H1 (cell line): ENCODE measurements at regions not wholly inside any gene's neighbourhood (a gene's known extent, or its start where the extent isn't known, plus 50 kb on each side); places are given as distances from the start of the nearest gene placed in this dataset.

Source experiments
- CTCF ChIA-PET: fragments of 300-600 bp; sonication (Branson Sonifier 250); formaldehyde crosslinking; loops from one replicate; lab custom pipeline; 2021; ENCODE audit not compliant: partially characterized antibody; lab: Charles Lee
- POLR2A ChIA-PET: fragments of 300-600 bp; sonication (Branson Sonifier 250); formaldehyde crosslinking; loops from one replicate; lab custom pipeline; 2021; ENCODE audit warnings: inconsistent platforms; ENCODE audit not compliant: partially characterized antibody; lab: Charles Lee
- DNase-seq, 2 experiments: peaks; one replicate each; pipeline versions ENCODE4 v3.0.0 to v3.0.0-alpha.2; 2010 to 2022; ENCODE audit warnings: low spot score in 2 of 2, low read depth in 1 of 2, mixed read lengths in 1 of 2
- FAIRE-seq: peaks from 2 replicates; lab custom pipeline; 2011; peaks lifted over from hg19 to GRCh38; lab: Jason Lieb, UNC
- H2AFZ ChIP-seq: 2 replicates; pipeline ENCODE4 v1.8.1; 2012; ENCODE audit warnings: low read length, inconsistent platforms
- H2AK5ac ChIP-seq: 2 replicates; pipeline ENCODE4 v1.6.1; 2013; ENCODE audit warnings: low read depth, low read length
- H2BK120ac ChIP-seq: replicated peaks from 2 replicates; pipeline ENCODE3; 2013; ENCODE audit warnings: low read depth, low read length, inconsistent platforms
- H2BK12ac ChIP-seq: 2 replicates; pipeline ENCODE4 v1.6.1; 2013; ENCODE audit warnings: low read depth, low read length
- H2BK15ac ChIP-seq: 2 replicates; pipeline ENCODE4 v1.6.1; 2013; ENCODE audit warnings: low read length
- H2BK20ac ChIP-seq: 2 replicates; pipeline ENCODE4 v1.6.1; 2013; ENCODE audit warnings: low read length
- H2BK5ac ChIP-seq: 2 replicates; pipeline ENCODE4 v1.6.1; 2013; ENCODE audit warnings: low read depth, low read length
- H3K14ac ChIP-seq: 2 replicates; pipeline ENCODE4 v1.6.1; 2013; ENCODE audit warnings: inconsistent platforms; ENCODE audit not compliant: insufficient read length
- H3K18ac ChIP-seq: 2 replicates; pipeline ENCODE4 v1.6.1; 2013; ENCODE audit warnings: low read length; ENCODE audit errors: extremely low read depth
- H3K23ac ChIP-seq: 2 replicates; pipeline ENCODE4 v1.6.1; 2013; ENCODE audit warnings: inconsistent platforms; ENCODE audit not compliant: insufficient read length
- H3K23me2 ChIP-seq: 2 replicates; pipeline ENCODE4 v1.6.1; 2013; ENCODE audit warnings: low read depth, low read length
- H3K27ac ChIP-seq: 2 replicates; pipeline ENCODE4 v1.6.1; 2011; ENCODE audit warnings: low read depth, low read length, inconsistent platforms
- H3K27me3 ChIP-seq, 4 experiments: replicated peaks in 1 of 4; 1 replicate in 1 of 4; 2 replicates in 3 of 4; pipeline versions ENCODE4 v1.6.1 to v1.8.1; 2011 to 2013; ENCODE audit warnings: low read length in 3 of 4, mild to moderate bottlenecking in 3 of 4, inconsistent platforms in 2 of 4, mixed read lengths in 2 of 4, moderate library complexity in 1 of 4; ENCODE audit not compliant: control insufficient read depth in 3 of 4, insufficient read depth in 3 of 4; ENCODE audit errors: extremely low read depth in 1 of 4
- H3K36me3 ChIP-seq, 4 experiments: 2 replicates each; pipeline versions ENCODE4 v1.6.1 to v1.8.1; 2011 to 2013; ENCODE audit warnings: mild to moderate bottlenecking in 4 of 4, low read length in 3 of 4, moderate library complexity in 2 of 4, control low read depth in 1 of 4, inconsistent platforms in 1 of 4; ENCODE audit not compliant: insufficient read depth in 4 of 4, control insufficient read depth in 2 of 4
- H3K4ac ChIP-seq: replicated peaks from 2 replicates; pipeline ENCODE3; 2013; ENCODE audit warnings: low read length, low read depth, mixed read lengths, inconsistent platforms; ENCODE audit not compliant: insufficient read length
- H3K4me1 ChIP-seq, 4 experiments: replicated peaks in 1 of 4; 1 replicate in 1 of 4; 2 replicates in 3 of 4; pipeline versions ENCODE4 v1.6.1 to v1.8.1; 2011 to 2013; ENCODE audit warnings: low read length in 3 of 4, inconsistent platforms in 2 of 4, mixed read lengths in 1 of 4; ENCODE audit not compliant: insufficient read depth in 4 of 4, control insufficient read depth in 3 of 4
- H3K4me2 ChIP-seq, 2 experiments: 2 replicates each; pipeline versions ENCODE4 v1.6.1 to v1.8.1; 2011 to 2013; ENCODE audit warnings: low read depth in 2 of 2, low read length in 2 of 2, control low read depth in 1 of 2, inconsistent platforms in 1 of 2, mild to moderate bottlenecking in 1 of 2; ENCODE audit not compliant: insufficient read depth in 1 of 2
- H3K4me3 ChIP-seq, 4 experiments: fragments of 200-600, 300-600 bp in 1 of 4; sonication (generic), shearing (Covaris generic), sonication (Bioruptor Twin) in 1 of 4; 2 replicates each; pipeline versions ENCODE4 v1.5.1 to v1.8.1; 2011 to 2016; ENCODE audit warnings: low read length in 4 of 4, low read depth in 3 of 4, control low read depth in 2 of 4, inconsistent platforms in 2 of 4, mild to moderate bottlenecking in 2 of 4, mixed read lengths in 1 of 4, moderate library complexity in 1 of 4; ENCODE audit not compliant: insufficient read depth in 2 of 4; ENCODE audit errors: extremely low read depth in 1 of 4
- H3K56ac ChIP-seq: replicated peaks from 2 replicates; pipeline ENCODE3; 2013; ENCODE audit warnings: low read depth, mild to moderate bottlenecking, mixed read lengths, low read length, inconsistent platforms; ENCODE audit not compliant: insufficient read length
- H3K79me1 ChIP-seq: 2 replicates; pipeline ENCODE4 v1.6.1; 2013; ENCODE audit warnings: low read depth, low read length, control low read depth
- H3K79me2 ChIP-seq, 2 experiments: 2 replicates each; pipeline versions ENCODE4 v1.6.1 to v1.8.1; 2012 to 2013; ENCODE audit warnings: low read length in 2 of 2, mild to moderate bottlenecking in 2 of 2, inconsistent platforms in 1 of 2; ENCODE audit not compliant: insufficient read depth in 2 of 2, control insufficient read depth in 1 of 2
- H3K9ac ChIP-seq, 4 experiments: replicated peaks in 1 of 4; 1 replicate in 1 of 4; 2 replicates in 3 of 4; pipeline versions ENCODE4 v1.6.1 to v1.8.1; 2011 to 2013; ENCODE audit warnings: low read depth in 3 of 4, low read length in 3 of 4, control low read depth in 2 of 4, mild to moderate bottlenecking in 2 of 4, moderate library complexity in 2 of 4, inconsistent platforms in 1 of 4; ENCODE audit errors: extremely low read depth in 1 of 4
- H3K9me3 ChIP-seq, 2 experiments: 2 replicates each; pipeline versions ENCODE4 v1.6.1 to v1.8.1; 2012 to 2013; ENCODE audit warnings: mild to moderate bottlenecking in 2 of 2, moderate library complexity in 2 of 2, control low read depth in 1 of 2, inconsistent platforms in 1 of 2, low read depth in 1 of 2, low read length in 1 of 2, mixed read lengths in 1 of 2; ENCODE audit not compliant: insufficient read depth in 2 of 2
- H4K20me1 ChIP-seq, 2 experiments: replicated peaks in 1 of 2; 2 replicates each; pipeline versions ENCODE3 to v1.8.1; 2011 to 2013; ENCODE audit warnings: inconsistent platforms in 2 of 2, low read length in 2 of 2, mild to moderate bottlenecking in 1 of 2; ENCODE audit not compliant: insufficient read depth in 2 of 2, control insufficient read depth in 1 of 2
- H4K5ac ChIP-seq: 2 replicates; pipeline ENCODE4 v1.6.1; 2013; ENCODE audit warnings: low read length, low read depth, mixed read lengths, inconsistent platforms; ENCODE audit not compliant: insufficient read length
- H4K8ac ChIP-seq: 2 replicates; pipeline ENCODE4 v1.8.0; 2013; ENCODE audit warnings: mild to moderate bottlenecking, moderate library complexity, low read length, inconsistent platforms; ENCODE audit not compliant: insufficient read depth; ENCODE audit errors: extremely low read depth
- H4K91ac ChIP-seq: replicated peaks from 2 replicates; pipeline ENCODE3; 2013; ENCODE audit warnings: low read length, mixed read lengths, inconsistent platforms; ENCODE audit not compliant: insufficient read length
- BACH1 ChIP-seq: IDR thresholded peaks from 2 replicates; pipeline ENCODE4 v1.6.1; 2012; ENCODE audit warnings: low read length, improper control_type of control experiment
- BRCA1 ChIP-seq: IDR thresholded peaks from 2 replicates; pipeline ENCODE4 v1.6.1; 2012; ENCODE audit warnings: low read depth, low read length, improper control_type of control experiment
- EZH2 ChIP-seq: fragments of 200-600 bp; sonication (generic); IDR thresholded peaks from 2 replicates; pipeline ENCODE4 v1.7.1; 2012; ENCODE audit warnings: low read depth, mild to moderate bottlenecking, moderate library complexity, low read length, inconsistent platforms; ENCODE audit not compliant: severe bottlenecking
- HDAC2 ChIP-seq, 2 experiments: fragments of 300-600 bp in 1 of 2; sonication (generic) in 1 of 2; IDR thresholded peaks; 2 replicates each; pipeline ENCODE4 v1.6.1; 2011 to 2012; ENCODE audit warnings: low read depth in 2 of 2, low read length in 2 of 2, mild to moderate bottlenecking in 2 of 2, moderate library complexity in 2 of 2, borderline replicate concordance in 1 of 2, inconsistent platforms in 1 of 2
- NANOG ChIP-seq: IDR thresholded peaks from 2 replicates; pipeline ENCODE4 v1.6.1; 2011; ENCODE audit warnings: low read length, low read depth, mild to moderate bottlenecking, inconsistent platforms; ENCODE audit not compliant: insufficient read depth, poor library complexity, severe bottlenecking
- RAD21 ChIP-seq, 2 experiments: IDR thresholded peaks in 1 of 2; conservative IDR thresholded peaks in 1 of 2; 2 replicates each; pipeline ENCODE4 v1.6.1; 2011; ENCODE audit warnings: low read depth in 2 of 2, low read length in 2 of 2, improper control_type of control experiment in 1 of 2, inconsistent platforms in 1 of 2, mild to moderate bottlenecking in 1 of 2, moderate library complexity in 1 of 2
- RBBP5 ChIP-seq: IDR thresholded peaks from 2 replicates; pipeline ENCODE4 v1.7.1; 2012; ENCODE audit warnings: low read depth, mild to moderate bottlenecking, inconsistent platforms, low read length, moderate library complexity, borderline replicate concordance
- SUZ12 ChIP-seq: fragments of 200-600 bp; sonication (generic); IDR thresholded peaks from 2 replicates; pipeline ENCODE4 v1.6.1; 2012; ENCODE audit warnings: mild to moderate bottlenecking, inconsistent platforms, low read length, moderate library complexity, mixed read lengths
- TAF7 ChIP-seq: optimal IDR thresholded peaks from 2 replicates; pipeline ENCODE3; 2011; ENCODE audit warnings: low read depth, mild to moderate bottlenecking, inconsistent platforms, low read length, moderate library complexity, borderline replicate concordance
- ZNF274 ChIP-seq: IDR thresholded peaks from 2 replicates; pipeline ENCODE4 v1.7.0; 2012; ENCODE audit warnings: low read length, borderline replicate concordance; ENCODE audit errors: extremely low read depth
- whole genome bisulfite sequencing, 2 experiments: shearing (Covaris generic) in 1 of 2; methylation state at CpG; one replicate each; pipeline versions ENCODE4 v1.1.6 to v1.1.7; 2013 to 2015; ENCODE audit warnings: low lambda C conversion rate in 2 of 2, mixed read lengths in 2 of 2, inconsistent platforms in 1 of 2, low coverage in 1 of 2, missing lambda C conversion rate in 1 of 2; ENCODE audit not compliant: insufficient replicate concordance in 2 of 2, insufficient coverage in 1 of 2, insufficient read length in 1 of 2; ENCODE audit errors: extremely low coverage in 1 of 2, missing lambda C conversion rate in 1 of 2; 5-methylcytosine and 5-hydroxymethylcytosine counted together

GRCh38 chr1:244220410-244220809, 169.3 kb downstream of the ZBTB18 start:
- no peaks in the 10 kb centered on the region for H3K4me1 ChIP-seq
- no peak overlapping the region for H3K4me3 ChIP-seq
- H2AK5ac ChIP-seq: no peak overlapping the region
- no peaks in the 10 kb centered on the region for H3K36me3 ChIP-seq
- no peak overlapping the region for H3K27ac ChIP-seq
- no peak overlapping the region for H3K56ac ChIP-seq
- ChIA-PET CTCF (interaction anchor here (3.3 kb wide), 1 partner anchor 9 kb away, joined by 17 read pairs; no protein-coding TSS in a partner anchor), POLR2A (no interaction called here)
- no peak overlapping the region for H2BK120ac ChIP-seq
- no peak overlapping the region for H2BK15ac ChIP-seq
- H3K23me2 ChIP-seq: no peaks in the 10 kb centered on the region
- H2BK5ac ChIP-seq: no peak overlapping the region
- no peaks in the 10 kb centered on the region for H3K79me1 ChIP-seq
- no peak for DNase-seq
- WGBS, 2 experiments: 77% methylated on average over 3 of the region's 3 CpGs; no CpG with 5 or more reads in 1 of the 2 experiments
- TF ChIP-seq SUZ12 (no peak), ZNF274 (no peak), BACH1 (no peak), HDAC2 (IDR thresholded peaks at IDR 0.05; ENCODE audit: borderline replicate concordance in 1 of 2, low read depth in 2 of 2, low read length in 2 of 2) (no peak), RBBP5 (no peak), NANOG (no peak), EZH2 (no peak), RAD21 (IDR thresholded peaks at IDR 0.05 in 1 of 2, conservative IDR thresholded peaks at IDR 0.05 in 1 of 2; ENCODE audit: low read depth in 2 of 2, low read length in 2 of 2) (no peak), TAF7 (no peak), BRCA1 (no peak)
- no peak overlapping the region for H4K91ac ChIP-seq
- no peaks in the 10 kb centered on the region for H3K79me2 ChIP-seq
- no peak overlapping the region for H3K14ac ChIP-seq
- no peaks in the 10 kb centered on the region for H3K9me3 ChIP-seq
- no peak overlapping the region for H4K5ac ChIP-seq
- no peak overlapping the region for H3K23ac ChIP-seq
- H2BK12ac ChIP-seq: no peak overlapping the region
- H2AFZ ChIP-seq: no peak overlapping the region
- no peak overlapping the region for H3K4me2 ChIP-seq
- H3K27me3 ChIP-seq: no peaks in the 10 kb centered on the region
- H4K20me1 ChIP-seq: no peaks in the 10 kb centered on the region
- no peak overlapping the region for H2BK20ac ChIP-seq
- FAIRE-seq: no peak
- H3K9ac ChIP-seq: no peak overlapping the region
- H3K4ac ChIP-seq: no peak overlapping the region
- H4K8ac ChIP-seq: no peak overlapping the region
- H3K18ac ChIP-seq: no peak overlapping the region
